Activated CD8-positive, alpha-beta memory T cell treated with anti-CD3 and anti-CD28 coated beads for 48 hours (primary cell): ENCODE measurements at regions not wholly inside any gene's neighbourhood (a gene's known extent, or its start where the extent isn't known, plus 50 kb on each side); places are given as distances from the start of the nearest gene placed in this dataset.

Source experiments
- DNase-seq, 3 experiments: peaks; one replicate each; pipeline ENCODE4 v3.0.0-alpha.2; 2020; ENCODE audit warnings: low read depth in 2 of 3, low spot score in 2 of 3

DNA sequence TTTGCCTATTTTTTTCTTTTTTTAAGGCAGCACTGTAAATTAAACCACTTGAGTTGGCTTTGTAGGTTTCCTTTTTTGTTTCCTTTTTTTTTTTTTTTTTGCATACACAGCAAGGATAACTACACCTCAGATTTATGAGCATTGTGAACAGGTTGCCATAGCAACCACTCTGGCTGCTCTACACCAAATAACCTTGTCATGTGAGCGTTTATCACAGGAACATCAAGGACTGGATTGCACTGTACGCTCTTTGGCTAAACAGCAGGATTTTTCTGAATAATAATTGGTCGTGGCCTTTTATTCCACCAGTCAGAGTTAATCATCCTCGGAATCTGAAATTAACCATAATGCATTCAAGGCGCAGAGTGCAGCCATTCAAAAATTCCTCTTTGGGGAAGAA lies 199.1 kb upstream of the SLC14A2 start:
- DNase-seq, result no peak

DNA sequence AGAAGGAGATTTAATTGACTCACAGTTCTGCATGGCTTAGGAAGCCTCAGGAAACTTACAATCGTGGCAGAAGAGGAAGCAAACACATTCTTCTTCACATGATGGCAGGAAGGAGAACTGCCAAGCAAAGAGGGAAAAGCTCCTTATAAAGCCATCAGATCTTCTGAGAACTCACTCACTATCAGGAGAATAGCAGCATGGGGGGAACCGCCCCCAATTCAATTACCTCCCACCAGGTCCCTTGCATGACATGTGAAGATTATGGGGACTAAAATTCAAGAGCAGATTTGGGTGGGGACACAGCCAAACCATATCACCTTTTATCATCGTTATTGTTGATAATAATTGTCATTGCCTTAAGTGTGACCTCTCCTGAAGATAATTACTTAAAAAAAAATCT lies 197.9 kb upstream of the SLC14A2 start:
- DNase-seq, result no peak

DNA sequence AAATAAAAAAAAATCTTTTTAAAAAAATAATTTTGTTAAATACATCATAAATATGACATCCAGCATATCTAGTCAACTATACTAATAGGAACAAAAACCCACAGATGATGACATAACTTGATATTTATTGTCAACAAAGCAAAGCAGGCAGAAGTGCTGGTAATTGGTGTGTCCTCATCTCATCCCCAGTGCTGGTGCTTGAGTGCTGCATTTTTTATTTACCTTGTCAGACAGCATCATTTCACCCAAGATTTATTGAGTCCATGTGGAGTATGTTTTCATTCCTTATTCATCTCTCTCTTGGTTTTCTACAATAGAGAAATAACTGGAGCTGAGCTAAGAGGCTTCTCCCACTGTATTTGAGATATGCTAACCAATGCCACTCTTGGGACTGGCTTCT lies 191.6 kb upstream of the SLC14A2 start:
- DNase-seq, result no peak

DNA sequence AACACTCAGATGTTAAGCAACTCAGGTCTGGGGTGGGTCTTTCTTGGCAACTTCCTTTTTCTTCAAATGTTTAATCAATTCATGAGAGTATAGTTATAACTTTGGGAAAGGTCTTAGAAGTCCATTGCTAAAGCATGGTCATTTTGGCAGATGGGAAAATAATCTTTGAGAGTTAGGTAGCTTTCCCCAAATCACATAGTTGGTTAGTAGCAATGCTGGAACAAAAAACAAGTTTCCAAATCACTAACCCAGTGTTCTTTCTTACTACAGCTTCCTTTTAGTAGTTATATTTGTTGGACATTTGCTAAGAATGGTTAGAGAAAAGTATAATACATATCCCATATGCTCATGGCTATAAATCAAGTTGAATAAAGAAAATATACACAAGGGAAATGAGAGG lies 185.2 kb upstream of the SLC14A2 start:
- DNase-seq, result no peak

DNA sequence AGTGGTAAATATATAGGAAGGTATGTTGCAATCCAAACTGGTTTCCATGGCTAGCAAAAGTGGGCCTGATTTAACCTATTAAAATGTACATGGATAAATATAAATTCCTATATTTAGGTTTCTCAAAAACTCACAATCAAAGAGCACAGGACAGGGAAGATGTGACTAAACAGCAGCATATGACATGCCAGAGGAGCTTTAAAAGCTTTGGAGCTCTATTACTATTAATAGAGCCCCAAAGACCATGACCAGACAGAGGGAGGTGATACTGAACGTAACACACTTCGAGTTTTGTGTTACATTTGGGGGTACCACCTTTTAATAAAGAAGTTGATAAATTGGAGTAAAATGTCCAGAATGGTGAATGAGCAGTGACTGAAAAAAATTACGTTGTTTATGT lies 179.5 kb upstream of the SLC14A2 start:
- no peak for DNase-seq

DNA sequence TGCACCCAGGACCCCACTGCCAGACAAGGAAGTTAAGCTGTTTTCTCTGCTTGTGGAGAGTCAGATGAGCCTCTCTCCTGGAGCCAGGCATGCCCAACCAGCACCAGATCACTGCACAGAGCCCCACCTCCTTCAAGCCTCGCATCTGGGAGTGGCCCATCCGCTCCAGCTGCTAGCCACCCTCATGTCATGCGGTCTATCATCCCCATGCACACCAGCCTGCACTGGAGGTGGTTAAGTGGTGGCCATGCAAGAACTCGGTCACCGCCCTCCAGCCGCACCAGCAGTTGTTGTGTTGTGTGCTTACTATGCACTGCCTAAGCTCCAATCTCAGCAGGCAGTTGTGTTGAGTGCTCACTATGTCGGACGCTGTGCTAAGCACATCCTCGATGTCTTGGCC lies 177.9 kb upstream of the SLC14A2 start:
- no peak for DNase-seq

DNA sequence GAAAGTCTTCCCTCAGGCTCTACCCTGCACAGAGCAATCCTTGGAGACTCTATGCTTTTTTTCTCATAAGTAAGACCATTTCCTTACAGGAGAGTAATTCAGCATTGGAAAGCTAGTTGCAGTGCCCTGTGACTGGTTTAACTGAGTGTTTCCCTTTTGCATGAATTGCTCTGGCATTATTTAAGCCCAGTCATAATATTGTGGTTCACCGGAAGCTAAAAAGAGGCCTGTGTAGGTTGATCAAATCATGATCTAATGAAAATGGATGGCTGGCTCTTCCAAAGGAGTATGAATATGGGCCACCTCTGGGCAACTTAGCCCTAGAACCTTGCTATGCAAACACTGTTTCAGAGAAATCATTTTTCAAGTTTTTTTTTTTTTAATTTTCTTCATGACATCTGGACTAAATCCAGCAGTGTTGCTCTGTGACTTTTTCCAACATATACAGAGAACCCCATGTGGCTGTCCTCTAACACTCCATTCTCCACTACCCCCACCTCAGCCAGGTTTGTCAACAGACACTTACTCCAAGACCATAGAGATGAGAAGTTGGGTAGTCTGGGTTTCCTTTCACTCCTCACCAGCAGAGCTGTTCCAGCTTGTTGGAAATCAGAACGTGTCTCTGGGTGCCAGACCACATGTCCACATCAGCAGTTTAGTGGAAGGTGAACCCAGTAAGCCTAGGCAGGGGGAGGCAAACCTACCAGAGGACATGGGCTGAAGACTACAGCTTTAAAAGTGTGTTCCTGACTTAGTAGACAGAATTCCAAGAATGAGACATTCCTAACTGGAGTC lies 175.2 kb upstream of the SLC14A2 start:
- no peak for DNase-seq

DNA sequence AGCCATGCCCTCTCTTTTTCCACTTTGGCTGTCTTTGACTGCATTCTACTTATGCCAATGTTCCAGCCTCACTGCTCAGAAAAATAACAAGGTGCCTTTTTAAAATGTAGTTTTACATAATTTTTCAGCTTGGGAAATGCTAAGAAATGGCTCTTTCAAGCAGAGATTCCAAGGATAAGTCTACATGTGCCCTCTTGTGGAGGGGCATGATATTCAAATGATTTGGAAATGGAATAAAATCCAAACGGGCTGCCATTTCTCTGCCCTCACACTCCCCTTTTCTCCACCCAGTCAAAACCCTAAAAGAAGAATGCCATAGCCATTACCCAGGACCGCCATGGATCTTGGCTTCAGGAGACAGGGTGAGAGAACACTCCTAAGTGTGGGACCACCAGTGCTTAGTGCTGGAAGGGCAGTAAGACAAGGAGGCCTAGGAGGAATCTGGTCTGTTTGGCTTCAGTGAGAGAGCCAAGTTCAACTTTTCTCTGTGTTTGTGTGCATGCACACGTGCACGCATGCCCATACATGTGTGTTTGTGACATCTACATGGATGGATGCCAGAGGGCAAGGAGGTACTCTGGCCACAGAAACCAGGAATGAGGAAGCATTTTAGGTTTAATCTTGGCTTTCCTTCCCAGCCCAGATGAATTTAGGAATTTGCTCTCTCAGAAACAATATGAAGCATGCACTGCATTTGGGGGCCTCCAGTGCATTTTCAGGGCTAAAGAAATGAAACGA lies 174.0 kb upstream of the SLC14A2 start:
- no peak for DNase-seq

DNA sequence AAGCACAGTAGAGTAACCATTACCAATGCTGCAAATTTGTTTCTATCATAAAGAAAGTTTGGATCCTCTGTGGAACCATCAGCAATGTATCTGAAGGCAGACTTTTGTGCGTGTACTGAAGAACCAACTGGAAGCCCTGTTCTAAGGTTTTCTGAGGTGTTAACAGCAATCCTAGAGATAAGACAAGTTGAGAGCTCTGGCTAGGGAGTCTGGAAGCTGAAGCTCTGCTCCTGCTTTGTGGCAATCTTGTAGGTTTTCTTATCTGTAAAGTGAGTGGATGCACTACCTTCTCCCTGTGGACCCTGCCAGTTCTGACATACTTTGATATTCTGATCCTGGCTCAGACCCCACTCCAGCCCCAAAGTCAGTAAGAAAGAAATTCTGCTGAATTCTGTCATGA lies 171.2 kb upstream of the SLC14A2 start:
- DNase-seq, result no peak

DNA sequence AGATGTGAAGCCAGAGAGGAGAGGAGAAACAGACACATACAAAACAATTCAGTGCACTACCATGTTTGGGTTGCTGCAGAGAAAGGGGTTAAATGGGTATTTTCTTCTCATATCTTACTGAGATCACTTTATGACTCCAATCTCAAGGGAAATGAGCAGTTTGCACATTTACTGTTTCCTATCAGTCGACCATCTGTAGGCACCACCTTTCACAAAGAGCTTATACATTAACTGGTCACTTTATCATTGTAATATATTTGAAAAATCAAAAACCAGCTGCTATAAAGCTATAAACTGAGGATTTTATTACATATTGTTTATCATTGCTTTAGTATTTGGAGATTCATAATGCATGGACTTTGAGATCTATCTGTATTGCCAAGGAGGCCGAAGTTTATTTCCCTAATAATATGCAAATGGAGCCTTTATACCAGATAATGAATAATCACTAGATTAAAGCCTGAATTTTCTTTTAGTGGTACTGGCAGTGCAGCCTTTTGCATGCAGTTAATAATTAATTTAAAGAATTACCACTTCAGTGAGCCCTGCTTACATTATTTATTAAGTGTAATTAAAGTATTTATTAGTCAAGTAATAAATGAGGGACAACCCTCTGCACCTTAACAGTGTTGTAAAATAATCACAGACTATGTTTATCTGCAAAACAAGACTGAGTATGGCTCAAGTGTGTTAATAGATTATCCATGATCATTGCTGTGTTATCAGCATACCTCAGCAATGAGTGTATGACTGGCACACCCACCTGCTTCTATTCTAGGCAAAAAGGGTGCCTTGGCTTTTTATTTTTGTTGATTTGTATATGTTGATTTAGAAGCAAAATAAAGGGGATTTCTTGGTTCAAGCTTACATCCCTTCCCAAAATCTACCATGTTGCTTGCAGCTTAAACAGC lies 167.7 kb upstream of the SLC14A2 start:
- no peak for DNase-seq

DNA sequence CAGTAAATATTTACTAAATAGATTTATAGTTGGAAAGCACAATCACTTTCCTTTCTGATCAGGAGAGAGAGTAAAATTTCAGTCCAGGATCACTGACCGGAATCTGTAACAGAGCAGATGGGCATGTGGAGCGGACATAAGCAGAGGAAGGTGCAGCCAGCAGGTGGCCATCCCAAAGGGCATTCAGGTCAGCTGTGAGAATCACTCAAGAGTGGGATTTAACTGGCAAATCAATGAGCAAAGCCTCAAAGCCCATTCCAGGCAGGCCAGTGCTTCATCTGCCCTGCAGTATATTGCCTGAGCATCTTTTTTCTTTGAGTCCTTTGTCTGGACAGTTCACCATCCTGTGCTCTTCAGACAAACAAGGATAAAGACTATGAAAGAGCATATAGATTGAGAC lies 166.4 kb upstream of the SLC14A2 start:
- DNase-seq, result no peak

DNA sequence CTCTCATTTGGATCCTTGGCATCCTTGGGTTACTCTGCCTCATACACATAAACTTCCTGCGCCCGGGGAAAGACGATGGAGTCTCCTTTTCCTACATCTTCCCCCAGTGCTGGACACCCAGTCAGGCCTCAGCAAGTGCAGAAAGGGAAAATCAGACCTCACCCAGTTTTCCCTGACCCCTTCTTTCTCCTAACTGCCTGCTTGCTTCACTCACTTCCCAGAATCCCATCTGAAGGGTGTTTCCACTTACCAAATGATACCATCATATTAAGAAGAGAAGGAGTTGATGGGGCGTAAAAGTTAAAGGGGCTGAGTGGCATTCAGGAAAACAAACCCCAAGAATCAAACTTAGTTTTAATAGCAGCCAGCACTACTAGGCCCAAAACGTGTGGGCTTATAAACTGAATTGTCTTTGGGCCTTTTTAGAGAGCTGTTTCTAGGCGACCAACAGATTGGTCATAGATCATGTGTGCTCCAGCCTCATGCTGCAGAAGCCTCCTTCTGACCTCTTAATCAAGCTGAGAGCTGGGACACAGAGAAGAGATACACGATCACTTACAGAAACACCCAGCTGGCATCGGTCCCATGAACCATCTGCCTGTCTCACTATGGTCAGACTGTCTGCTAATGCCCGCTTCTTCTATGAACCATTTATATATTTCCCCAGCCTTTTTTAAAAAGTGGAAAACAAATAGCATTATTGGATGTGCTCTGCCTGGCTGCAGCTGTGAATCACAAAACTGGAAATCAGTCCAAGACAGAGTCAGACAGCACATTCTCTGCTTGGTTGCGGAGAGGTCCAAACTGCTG lies 165.7 kb upstream of the SLC14A2 start:
- DNase-seq, result no peak

DNA sequence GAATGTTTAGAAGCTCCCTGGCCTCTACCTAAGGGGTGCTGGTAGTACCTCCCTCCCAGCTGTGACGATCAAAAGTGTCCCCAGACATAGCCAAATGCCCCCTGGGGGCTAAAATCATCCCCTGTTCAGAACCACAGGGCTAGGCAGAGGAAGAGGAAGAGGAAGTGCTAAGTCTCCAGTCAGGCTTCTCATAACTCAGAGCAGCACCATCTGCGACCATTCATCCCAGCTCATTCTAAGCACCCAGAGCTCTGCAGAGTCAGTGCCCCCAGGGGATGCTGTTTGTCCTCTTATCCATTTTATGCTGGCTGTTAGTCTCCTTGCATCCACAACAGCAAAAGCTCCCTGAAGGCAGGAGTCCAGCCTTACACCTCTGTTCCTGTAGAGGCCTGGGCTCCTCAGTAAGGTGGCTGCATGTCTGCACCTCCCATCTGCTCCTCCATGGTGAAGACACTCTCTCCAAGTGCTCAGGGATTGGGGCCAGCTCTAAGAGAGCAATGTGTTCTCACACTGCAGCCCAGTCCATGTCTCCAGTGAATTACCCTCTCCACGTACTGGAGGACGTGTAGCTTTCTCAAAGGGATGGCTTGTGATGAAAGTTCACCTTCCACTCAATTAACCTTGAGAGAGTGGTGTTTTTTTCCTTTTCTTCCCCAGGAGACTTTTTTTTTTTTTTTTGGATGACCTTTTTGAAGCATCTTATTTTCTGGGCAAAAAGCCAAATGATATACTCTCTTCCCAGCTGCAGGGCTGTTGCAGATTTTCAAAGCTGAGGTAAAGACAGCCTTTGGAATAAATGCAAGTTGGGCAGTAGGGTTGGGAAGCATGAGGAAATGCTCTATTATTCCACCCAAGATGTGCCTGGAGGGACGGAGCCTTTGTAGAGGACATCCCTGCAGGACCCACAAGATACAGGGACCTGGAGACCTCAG lies 158.9 kb upstream of the SLC14A2 start:
- no peak for DNase-seq

DNA sequence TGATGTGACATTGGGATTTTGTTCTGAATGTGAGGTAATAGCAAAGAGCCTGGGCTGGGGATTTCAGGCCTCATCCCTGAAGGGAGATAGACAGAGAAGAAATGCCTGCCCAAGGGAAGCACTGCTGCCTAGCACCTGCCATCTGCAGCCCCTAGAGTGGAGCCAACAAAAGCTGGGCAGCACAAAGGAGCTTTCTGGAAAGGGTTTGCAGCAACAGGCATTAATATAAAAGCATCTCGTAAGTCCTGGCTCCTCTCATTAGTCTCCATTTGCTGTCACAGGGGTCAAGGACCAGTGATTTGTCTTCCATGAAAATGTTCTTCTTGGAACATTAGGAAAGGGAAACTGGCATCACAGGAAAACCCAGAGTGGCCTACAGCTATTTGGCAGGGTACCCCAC lies 157.2 kb upstream of the SLC14A2 start:
- no peak for DNase-seq

DNA sequence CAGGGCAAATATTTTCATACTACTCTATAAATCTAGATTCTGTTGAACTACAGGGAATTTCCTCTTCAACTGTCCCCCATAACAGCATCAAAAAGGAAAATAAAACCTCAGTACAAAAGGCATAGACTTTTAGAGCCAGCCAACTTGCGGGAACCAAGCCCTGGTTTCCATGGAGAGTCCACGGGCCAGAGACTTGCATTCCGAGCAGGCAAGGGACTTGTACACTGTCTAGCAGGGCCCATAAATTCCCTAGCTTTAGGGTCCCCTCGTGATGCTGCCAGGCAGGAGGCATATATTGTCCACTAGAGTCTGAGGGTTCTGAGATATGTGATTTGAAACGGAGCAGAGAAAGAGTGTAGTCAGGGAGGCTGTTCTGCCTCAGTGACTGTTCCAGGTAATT lies 153.1 kb upstream of the SLC14A2 start:
- DNase-seq, result no peak

DNA sequence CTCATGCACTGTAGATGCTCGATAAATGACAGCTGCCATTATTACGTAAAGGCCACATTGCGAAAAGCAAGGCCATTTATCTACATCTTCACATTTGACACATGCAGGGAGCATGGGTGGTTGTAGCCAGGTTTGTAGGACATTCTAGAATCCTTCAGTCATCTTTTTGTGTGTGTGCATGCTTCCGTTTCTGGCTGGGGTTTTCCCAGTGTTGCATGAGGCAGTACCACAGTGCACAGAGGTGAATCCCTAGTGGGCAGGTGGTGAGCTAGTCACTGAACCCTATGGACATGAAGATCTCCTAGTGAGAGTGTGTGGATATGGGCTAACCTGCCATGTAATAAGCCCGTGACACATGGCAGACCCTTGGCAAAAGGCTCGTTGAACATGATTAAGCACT lies 151.8 kb upstream of the SLC14A2 start:
- DNase-seq, result no peak

DNA sequence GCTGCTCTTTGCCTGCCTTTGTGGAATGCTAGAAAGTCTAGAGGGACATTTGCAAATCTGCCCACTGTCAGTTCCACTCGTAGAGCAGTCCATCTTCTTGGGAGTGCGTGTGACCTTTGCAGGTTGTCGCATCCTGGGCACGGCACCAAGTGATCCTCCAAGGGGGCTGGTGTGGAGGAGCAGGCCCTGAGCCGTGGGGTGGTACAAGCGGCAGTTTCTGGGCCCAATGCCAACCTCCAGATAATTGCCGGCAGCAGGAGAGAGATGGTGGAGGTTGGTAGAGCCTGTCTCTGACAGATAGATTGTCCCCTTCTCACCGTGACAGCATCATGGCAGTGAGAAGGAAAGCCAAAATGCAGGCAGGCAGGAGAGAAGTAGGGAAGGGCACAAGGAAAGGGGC lies 150.7 kb upstream of the SLC14A2 start:
- DNase-seq, result no peak

DNA sequence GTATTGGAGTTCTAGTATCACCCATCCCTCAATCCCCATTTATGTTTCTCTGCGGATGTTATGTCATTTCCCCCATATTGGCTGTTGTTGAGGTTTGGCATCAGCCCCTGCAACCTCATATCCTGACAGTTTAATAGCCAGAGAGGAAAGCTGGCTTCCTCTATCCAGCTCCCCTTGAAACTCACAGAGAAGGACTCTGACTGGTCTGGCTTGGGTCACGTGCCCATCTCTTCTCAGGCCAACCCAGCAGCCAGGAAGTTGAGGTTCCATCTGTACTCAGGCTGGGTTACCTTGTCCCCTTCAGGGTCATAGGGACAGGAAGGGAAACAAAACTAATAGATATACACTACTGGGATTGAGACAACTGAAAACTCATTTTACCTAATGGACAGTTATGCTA lies 148.0 kb upstream of the SLC14A2 start:
- DNase-seq, result no peak

DNA sequence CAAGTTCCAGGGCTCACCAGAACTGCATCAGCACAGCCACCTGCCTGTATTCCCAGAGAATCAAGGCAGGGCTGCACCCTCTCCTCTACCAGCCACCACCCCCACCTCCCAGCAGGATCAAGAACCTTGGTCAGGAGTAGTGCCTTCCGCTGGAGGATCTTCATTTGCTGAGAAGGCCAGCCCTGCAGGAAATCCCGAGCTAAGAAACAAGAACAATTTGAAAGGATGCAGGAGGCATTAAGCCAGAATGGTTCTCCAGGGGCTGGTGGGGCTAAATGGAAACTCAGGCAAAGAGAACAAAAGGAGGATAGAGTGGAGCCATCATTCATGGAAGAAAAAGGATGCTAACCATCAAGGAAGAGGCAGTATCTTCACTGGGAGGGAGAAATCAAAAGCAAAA lies 147.3 kb upstream of the SLC14A2 start:
- no peak for DNase-seq

DNA sequence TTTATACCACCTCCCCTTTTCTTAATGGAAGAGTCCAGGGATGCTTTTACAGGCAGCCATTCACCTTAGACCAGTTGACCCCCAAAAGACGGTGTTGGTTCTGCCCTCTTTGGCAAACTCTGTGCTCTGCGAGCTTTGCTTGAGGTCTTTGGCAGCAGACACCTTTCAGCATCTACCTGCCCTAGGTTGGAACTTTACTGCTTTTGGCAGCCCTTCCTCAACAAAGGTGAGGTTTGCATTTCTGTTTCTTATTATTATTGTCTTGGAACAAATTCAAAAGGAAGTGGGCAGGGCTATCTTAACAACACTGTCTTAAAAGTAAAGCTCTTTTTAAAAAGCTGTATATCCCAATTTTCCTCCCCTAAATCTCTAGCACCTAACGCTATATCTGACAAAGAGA lies 136.4 kb upstream of the SLC14A2 start:
- DNase-seq, result no peak
